ENCODE measurements at regions not wholly inside any gene's neighbourhood (a gene's known extent, or its start where the extent isn't known, plus 50 kb on each side); places are given as distances from the start of the nearest gene placed in this dataset.

GRCh38 chr2:238566001-238566645 lies 139.4 kb downstream of the ASB1 start:
- no peaks in the 10 kb centered on the region for H3K36me3 ChIP-seq (ENCODE audit: control insufficient read depth, insufficient read depth, low read length)
- no peak overlapping the region for H3K4me3 ChIP-seq (replicated peaks; ENCODE audit: low read depth, low read length)
- TF ChIP-seq, protein P1, sequence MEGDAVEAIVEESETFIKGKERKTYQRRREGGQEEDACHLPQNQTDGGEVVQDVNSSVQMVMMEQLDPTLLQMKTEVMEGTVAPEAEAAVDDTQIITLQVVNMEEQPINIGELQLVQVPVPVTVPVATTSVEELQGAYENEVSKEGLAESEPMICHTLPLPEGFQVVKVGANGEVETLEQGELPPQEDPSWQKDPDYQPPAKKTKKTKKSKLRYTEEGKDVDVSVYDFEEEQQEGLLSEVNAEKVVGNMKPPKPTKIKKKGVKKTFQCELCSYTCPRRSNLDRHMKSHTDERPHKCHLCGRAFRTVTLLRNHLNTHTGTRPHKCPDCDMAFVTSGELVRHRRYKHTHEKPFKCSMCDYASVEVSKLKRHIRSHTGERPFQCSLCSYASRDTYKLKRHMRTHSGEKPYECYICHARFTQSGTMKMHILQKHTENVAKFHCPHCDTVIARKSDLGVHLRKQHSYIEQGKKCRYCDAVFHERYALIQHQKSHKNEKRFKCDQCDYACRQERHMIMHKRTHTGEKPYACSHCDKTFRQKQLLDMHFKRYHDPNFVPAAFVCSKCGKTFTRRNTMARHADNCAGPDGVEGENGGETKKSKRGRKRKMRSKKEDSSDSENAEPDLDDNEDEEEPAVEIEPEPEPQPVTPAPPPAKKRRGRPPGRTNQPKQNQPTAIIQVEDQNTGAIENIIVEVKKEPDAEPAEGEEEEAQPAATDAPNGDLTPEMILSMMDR (IDR thresholded peaks at IDR 0.05; ENCODE audit: insufficient read depth, low read length, poor library complexity, severe bottlenecking) = no peak
- H3K27me3 ChIP-seq (replicated peaks; ENCODE audit: control insufficient read depth, insufficient read depth, low read length) = peaks cover 1% of the 10 kb centered on the region; the same call in 1 of the 2 replicates
- DNase-seq (ENCODE audit: extremely low read depth, insufficient read length) = no peak

DNA sequence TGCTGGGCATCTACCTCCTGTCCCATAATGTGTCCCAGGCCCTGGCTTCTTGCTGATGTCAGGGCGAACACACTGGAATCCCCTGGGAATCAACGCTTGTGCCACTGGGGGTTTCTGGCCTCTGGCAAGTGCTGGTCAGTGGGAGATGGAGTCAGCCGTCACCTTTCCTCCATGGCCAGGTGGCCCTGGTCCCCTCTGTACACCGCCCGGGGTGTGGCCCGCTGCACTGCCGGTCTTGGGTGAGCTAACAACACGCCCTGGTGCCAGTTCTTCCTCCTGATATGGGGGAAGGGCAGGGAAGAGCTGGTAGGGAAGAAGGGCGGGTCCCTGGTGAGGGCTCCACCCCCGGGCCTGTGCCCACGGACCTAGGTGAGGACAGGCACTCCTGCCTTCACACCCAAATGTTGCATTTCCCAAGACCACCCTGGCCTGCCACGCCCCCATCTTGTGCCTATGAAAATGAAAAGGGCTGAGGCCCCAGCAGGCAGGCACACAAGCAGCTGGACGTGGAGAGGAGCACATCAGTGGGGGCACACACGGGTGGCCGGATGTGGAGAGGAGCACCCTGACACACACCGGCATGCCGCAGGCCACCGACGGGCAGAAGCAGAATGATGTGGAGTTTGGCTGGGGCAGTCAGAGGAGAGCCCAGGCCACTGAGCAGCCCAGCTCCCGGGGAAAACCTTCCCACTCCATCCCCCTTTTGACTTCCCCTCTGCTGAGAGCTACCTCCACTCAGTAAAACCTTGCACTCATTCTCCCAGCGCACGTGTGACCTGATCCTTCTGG lies 140.5 kb downstream of the ASB1 start:
- peaks cover 1% of the 10 kb centered on the region; the same call in 1 of the 2 replicates for H3K27me3 ChIP-seq (replicated peaks; ENCODE audit: control insufficient read depth, insufficient read depth, low read length)
- TF ChIP-seq, protein P1 (IDR thresholded peaks at IDR 0.05; ENCODE audit: insufficient read depth, low read length, poor library complexity, severe bottlenecking) = no peak

GRCh38 chr2:238567996-238568395 lies 141.3 kb downstream of the ASB1 start:
- peaks cover 1% of the 10 kb centered on the region; the same call in 1 of the 2 replicates for H3K27me3 ChIP-seq (replicated peaks; ENCODE audit: control insufficient read depth, insufficient read depth, low read length)
- no peak overlapping the region for H3K4me3 ChIP-seq (replicated peaks; ENCODE audit: low read depth, low read length)
- TF ChIP-seq, protein P1 (IDR thresholded peaks at IDR 0.05; ENCODE audit: insufficient read depth, low read length, poor library complexity, severe bottlenecking) = no peak
- no peaks in the 10 kb centered on the region for H3K36me3 ChIP-seq (ENCODE audit: control insufficient read depth, insufficient read depth, low read length)
- no peak for DNase-seq (ENCODE audit: extremely low read depth, insufficient read length)

More for the DNA sequence above, 140.5 kb downstream of the ASB1 start:
- Histone ChIP-seq H3K36me3 (ENCODE audit: control insufficient read depth, insufficient read depth, low read length) (no peaks in the 10 kb centered on the region), H3K4me3 (replicated peaks; ENCODE audit: low read depth, low read length) (no peak overlapping the region)
- DNase-seq (ENCODE audit: extremely low read depth, insufficient read length) = no peak

GRCh38 chr2:238568455-238569440 lies 142.0 kb downstream of the ASB1 start:
- no peak for DNase-seq (ENCODE audit: extremely low read depth, insufficient read length)
- TF ChIP-seq, protein P1 (IDR thresholded peaks at IDR 0.05; ENCODE audit: insufficient read depth, low read length, poor library complexity, severe bottlenecking) = no peak
- Histone ChIP-seq H3K36me3 (ENCODE audit: control insufficient read depth, insufficient read depth, low read length) (no peaks in the 10 kb centered on the region), H3K4me3 (replicated peaks; ENCODE audit: low read depth, low read length) (no peak overlapping the region), H3K27me3 (replicated peaks; ENCODE audit: control insufficient read depth, insufficient read depth, low read length) (peaks cover 1% of the 10 kb centered on the region; the same call in 1 of the 2 replicates)

DNA sequence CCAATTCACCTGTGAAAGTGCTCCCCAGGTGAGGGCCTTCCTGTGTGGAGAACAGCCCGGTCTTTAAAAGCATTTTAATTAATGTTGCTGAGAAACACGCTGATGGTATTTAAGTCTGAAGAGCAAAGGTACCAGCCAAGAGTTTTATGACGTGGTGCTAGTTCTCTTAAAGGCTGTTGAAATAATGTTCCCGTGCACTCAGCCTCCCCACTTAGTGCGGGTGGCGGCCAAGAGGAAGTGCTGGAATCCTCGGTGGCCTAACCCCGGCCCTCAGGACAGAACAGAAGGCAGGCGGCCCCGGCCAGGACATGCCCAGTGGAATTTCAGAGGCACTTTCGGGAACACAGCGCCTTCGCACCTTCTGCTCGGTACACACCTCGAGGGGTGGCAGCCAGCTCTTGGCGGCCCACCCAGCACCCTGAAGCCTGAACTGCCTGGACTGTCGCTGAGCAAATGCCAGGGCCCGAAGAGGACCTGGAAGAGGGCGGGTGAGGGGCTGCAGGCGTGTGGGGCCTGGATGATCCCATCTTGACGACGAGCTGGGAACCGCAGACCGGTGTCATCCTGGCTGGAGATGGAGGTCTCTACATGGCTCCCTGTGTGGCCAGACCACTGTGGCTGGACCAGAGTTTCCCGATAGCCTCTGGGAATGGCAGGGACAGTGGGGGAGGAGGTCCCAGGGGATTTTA lies 142.9 kb downstream of the ASB1 start:
- no peak overlapping the region for H3K4me3 ChIP-seq (replicated peaks; ENCODE audit: low read depth, low read length)
- DNase-seq (ENCODE audit: extremely low read depth, insufficient read length) = no peak
- H3K36me3 ChIP-seq (ENCODE audit: control insufficient read depth, insufficient read depth, low read length) = no peaks in the 10 kb centered on the region
- TF ChIP-seq, protein P1 (IDR thresholded peaks at IDR 0.05; ENCODE audit: insufficient read depth, low read length, poor library complexity, severe bottlenecking) = no peak
- H3K27me3 ChIP-seq (replicated peaks; ENCODE audit: control insufficient read depth, insufficient read depth, low read length) = peaks cover 1% of the 10 kb centered on the region; the same call in 1 of the 2 replicates

All from GM06990 (cell line).